Activated CD8-positive, alpha-beta T cell treated with anti-CD3 and anti-CD28 coated beads for 36 hours (primary cell): ENCODE measurements at regions not wholly inside any gene's neighbourhood (a gene's known extent, or its start where the extent isn't known, plus 50 kb on each side); places are given as distances from the start of the nearest gene placed in this dataset.

Experiments used
- ATAC-seq: fragments of 200-7000 bp; cut with Tn5 transposase; one replicate; pipeline ENCODE4 v1.10.0; 2021; ENCODE audit warnings: mild to moderate bottlenecking, moderate library complexity
- CTCF ChIA-PET: fragments of 350-600 bp; sonication (Branson Sonifier 250); formaldehyde crosslinking; loops from one replicate; lab custom pipeline; 2021; ENCODE audit warnings: antibody characterized with exemption; lab: Charles Lee
- POLR2A ChIA-PET: fragments of 350-600 bp; sonication (Branson Sonifier 250); formaldehyde crosslinking; loops from one replicate; lab custom pipeline; 2021; ENCODE audit warnings: antibody characterized with exemption; lab: Charles Lee
- DNase-seq: peaks from one replicate; pipeline ENCODE4 v3.0.0-alpha.2; 2020
- H3K27ac Mint-ChIP-seq: one replicate; pipeline ENCODE4 v1.8.0; 2021; ENCODE audit warnings: mild to moderate bottlenecking, mixed read lengths
- H3K27me3 Mint-ChIP-seq: one replicate; pipeline ENCODE4 v1.8.0; 2021; ENCODE audit warnings: mixed read lengths
- H3K36me3 Mint-ChIP-seq: one replicate; pipeline ENCODE4 v1.8.0; 2021; ENCODE audit warnings: low read depth, mixed read lengths
- H3K4me1 Mint-ChIP-seq: one replicate; pipeline ENCODE4 v1.8.0; 2021; ENCODE audit warnings: low read depth, mixed read lengths
- H3K4me3 Mint-ChIP-seq: one replicate; pipeline ENCODE4 v1.8.0; 2021; ENCODE audit warnings: mild to moderate bottlenecking, moderate library complexity, mixed read lengths
- H3K9me3 Mint-ChIP-seq: one replicate; pipeline ENCODE4 v1.8.0; 2021; ENCODE audit warnings: mixed read lengths
- intact Hi-C: fragments of 100-400 bp; cut with micrococcal nuclease; formaldehyde crosslinking; loops from one replicate; pipeline ENCODE4 v1.10.0; 2022
- TF ChIP-seq, protein P1 (sequence below): fragments of 200-600 bp; IDR thresholded peaks from one replicate; pipeline ENCODE4 v1.8.0; 2022; ENCODE audit warnings: antibody characterized with exemption, mild to moderate bottlenecking

DNA sequence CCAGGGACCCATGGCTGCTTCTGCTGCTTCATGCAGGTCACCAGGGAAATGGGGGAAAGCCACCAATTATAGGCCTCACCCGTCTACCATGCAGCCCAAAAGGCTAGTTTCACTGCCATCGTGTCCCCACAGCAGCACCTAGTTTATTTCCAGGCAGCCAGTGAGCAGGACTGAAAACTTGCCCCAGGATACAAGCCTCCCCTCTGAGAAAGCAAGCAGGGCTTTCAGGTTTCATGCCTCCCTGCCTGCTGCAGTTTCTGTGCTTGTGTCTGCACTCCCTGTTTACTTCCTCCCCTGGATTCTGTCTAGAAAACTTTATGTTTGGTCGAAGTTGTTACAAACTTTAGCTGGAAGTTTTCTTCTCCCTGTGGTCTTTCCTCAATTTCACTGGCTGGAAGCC lies 319.1 kb downstream of the ANXA1 start:
- H3K36me3 Mint-ChIP-seq: no peaks in the 10 kb centered on the region
- H3K4me3 Mint-ChIP-seq: no peak overlapping the region
- POLR2A ChIA-PET: no interaction called here
- CTCF ChIA-PET: no interaction called here
- no peak overlapping the region for H3K27ac Mint-ChIP-seq
- no peaks in the 10 kb centered on the region for H3K4me1 Mint-ChIP-seq
- TF ChIP-seq, protein P1, sequence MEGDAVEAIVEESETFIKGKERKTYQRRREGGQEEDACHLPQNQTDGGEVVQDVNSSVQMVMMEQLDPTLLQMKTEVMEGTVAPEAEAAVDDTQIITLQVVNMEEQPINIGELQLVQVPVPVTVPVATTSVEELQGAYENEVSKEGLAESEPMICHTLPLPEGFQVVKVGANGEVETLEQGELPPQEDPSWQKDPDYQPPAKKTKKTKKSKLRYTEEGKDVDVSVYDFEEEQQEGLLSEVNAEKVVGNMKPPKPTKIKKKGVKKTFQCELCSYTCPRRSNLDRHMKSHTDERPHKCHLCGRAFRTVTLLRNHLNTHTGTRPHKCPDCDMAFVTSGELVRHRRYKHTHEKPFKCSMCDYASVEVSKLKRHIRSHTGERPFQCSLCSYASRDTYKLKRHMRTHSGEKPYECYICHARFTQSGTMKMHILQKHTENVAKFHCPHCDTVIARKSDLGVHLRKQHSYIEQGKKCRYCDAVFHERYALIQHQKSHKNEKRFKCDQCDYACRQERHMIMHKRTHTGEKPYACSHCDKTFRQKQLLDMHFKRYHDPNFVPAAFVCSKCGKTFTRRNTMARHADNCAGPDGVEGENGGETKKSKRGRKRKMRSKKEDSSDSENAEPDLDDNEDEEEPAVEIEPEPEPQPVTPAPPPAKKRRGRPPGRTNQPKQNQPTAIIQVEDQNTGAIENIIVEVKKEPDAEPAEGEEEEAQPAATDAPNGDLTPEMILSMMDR: no peak
- no peak for DNase-seq
- no peaks in the 10 kb centered on the region for H3K9me3 Mint-ChIP-seq
- intact Hi-C loops: no loop called here
- ATAC-seq: no peak
- no peaks in the 10 kb centered on the region for H3K27me3 Mint-ChIP-seq

- Mint-ChIP-seq H3K4me3 (no peak overlapping the region), H3K27me3 (no peaks in the 10 kb centered on the region), H3K4me1 (no peaks in the 10 kb centered on the region), H3K36me3 (no peaks in the 10 kb centered on the region), H3K9me3 (no peaks in the 10 kb centered on the region), H3K27ac (no peak overlapping the region)
- intact Hi-C loops: no loop called here
- POLR2A ChIA-PET: no interaction called here
- TF ChIP-seq, protein P1: no peak
- ATAC-seq (no peak), DNase-seq (no peak)
- CTCF ChIA-PET: no interaction called here
Observed at GRCh38 chr9:73474002-73474600, 322.4 kb downstream of the ANXA1 start.

GRCh38 chr9:73474625-73475024 lies 323.0 kb downstream of the ANXA1 start:
- TF ChIP-seq, protein P1: no peak
- ATAC-seq: no peak
- CTCF ChIA-PET: no interaction called here

DNA sequence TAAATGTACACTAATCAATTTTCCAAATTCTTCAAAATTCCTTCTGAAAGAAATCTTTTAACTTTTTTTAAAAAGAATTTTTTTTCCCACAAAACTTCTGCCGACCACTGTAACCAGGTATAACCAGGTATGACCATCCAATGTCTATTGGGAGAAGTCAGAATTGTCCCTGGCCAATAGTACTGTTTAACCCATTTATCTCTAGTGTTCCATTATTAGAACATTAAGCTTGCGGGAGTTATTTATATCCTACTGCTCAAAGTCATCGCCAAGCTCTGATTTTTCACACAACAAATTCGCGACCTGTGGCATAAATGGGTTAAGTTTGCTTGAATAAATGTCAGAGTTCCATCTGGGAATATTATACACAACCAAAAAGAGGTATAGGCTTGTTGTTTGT lies 343.2 kb downstream of the ANXA1 start:
- Mint-ChIP-seq H3K9me3 (peaks cover 4% of the 10 kb centered on the region), H3K4me3 (no peak overlapping the region), H3K27me3 (no peaks in the 10 kb centered on the region), H3K27ac (no peak overlapping the region), H3K4me1 (no peaks in the 10 kb centered on the region), H3K36me3 (no peaks in the 10 kb centered on the region)
- ATAC-seq (no peak), DNase-seq (no peak)
- POLR2A ChIA-PET: no interaction called here
- TF ChIP-seq, protein P1: no peak
- CTCF ChIA-PET: no interaction called here
- intact Hi-C loops: no loop called here

More at GRCh38 chr9:73474625-73475024, 323.0 kb downstream of the ANXA1 start:
- no peak for DNase-seq
- H3K27me3 Mint-ChIP-seq: no peaks in the 10 kb centered on the region
- no peaks in the 10 kb centered on the region for H3K36me3 Mint-ChIP-seq
- no peaks in the 10 kb centered on the region for H3K9me3 Mint-ChIP-seq
- H3K4me1 Mint-ChIP-seq: no peaks in the 10 kb centered on the region
- no peak overlapping the region for H3K4me3 Mint-ChIP-seq
- no peak overlapping the region for H3K27ac Mint-ChIP-seq
- intact Hi-C loops: no loop called here
- POLR2A ChIA-PET: no interaction called here

GRCh38 chr9:73497796-73498195 lies 346.1 kb downstream of the ANXA1 start:
- Mint-ChIP-seq H3K27me3 (no peaks in the 10 kb centered on the region), H3K4me1 (no peaks in the 10 kb centered on the region), H3K9me3 (peaks cover 4% of the 10 kb centered on the region), H3K36me3 (no peaks in the 10 kb centered on the region), H3K27ac (no peak overlapping the region), H3K4me3 (no peak overlapping the region)
- ATAC-seq: no peak
- CTCF ChIA-PET: no interaction called here
- TF ChIP-seq, protein P1: no peak
- no peak for DNase-seq
- intact Hi-C loops: no loop called here
- POLR2A ChIA-PET: interaction anchor here (0.6 kb wide), 1 partner anchor 91 kb away, joined by 3 read pairs; no protein-coding TSS in a partner anchor
